G401.6 (cell line): ENCODE measurements at regions not wholly inside any gene's neighbourhood (a gene's known extent, or its start where the extent isn't known, plus 50 kb on each side); places are given as distances from the start of the nearest gene placed in this dataset.

Experiments used
- FAIRE-seq: peaks from 2 replicates; lab custom pipeline; 2012; peaks lifted over from hg19 to GRCh38; lab: Jason Lieb, UNC

DNA sequence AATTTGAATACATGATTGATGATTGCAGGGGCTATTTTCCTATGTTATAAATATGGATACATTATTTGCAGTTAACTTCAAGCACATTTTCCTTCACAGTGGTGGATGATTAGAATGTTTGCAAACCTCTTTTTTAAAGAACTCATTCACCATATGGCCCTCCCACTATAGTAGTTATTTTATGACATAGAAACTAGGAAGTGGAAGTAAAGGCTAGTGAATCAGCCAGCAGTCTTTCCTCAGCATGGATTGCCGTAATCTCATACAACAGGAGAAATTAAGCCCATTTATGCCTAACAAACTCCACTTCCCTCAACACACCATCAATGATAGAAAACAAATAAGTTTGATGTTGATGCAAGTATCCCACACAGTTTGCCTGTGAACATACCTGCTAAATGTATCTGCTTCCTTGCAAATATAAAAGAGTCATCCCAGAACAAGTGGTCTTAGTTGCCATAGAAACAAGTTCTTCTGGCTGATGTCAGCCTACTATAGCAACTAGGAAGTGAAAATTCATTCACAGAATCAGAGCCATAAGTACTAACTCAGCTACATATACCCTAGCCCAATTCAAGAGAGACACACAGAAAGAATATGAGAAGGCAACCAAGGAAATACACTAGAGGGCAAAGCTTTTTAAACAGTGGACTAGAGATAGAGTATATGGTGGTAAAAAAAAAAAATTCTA is 100.9 kb upstream of the RADX start:
- no peak for FAIRE-seq
